Astrocyte of the spinal cord (primary cell): ENCODE measurements at regions not wholly inside any gene's neighbourhood (a gene's known extent, or its start where the extent isn't known, plus 50 kb on each side); places are given as distances from the start of the nearest gene placed in this dataset.

ENCODE experiments used
- DNase-seq: peaks from one replicate; pipeline ENCODE4 v3.0.0; 2011; ENCODE audit warnings: low read depth, low spot score
- H3K4me3 ChIP-seq: 2 replicates; pipeline ENCODE4 v1.5.1; 2011; ENCODE audit warnings: low read depth, mild to moderate bottlenecking, low read length, moderate library complexity
- CTCF ChIP-seq: IDR thresholded peaks from 2 replicates; pipeline ENCODE4 v1.5.1; 2012; ENCODE audit warnings: low read depth, mild to moderate bottlenecking, low read length, inconsistent platforms
- in situ Hi-C: cut with HindIII; loops from 2 replicates; pipeline ENCODE4 v1.10.0; 2017; ENCODE audit warnings: low sequenced_read_pairs

- DNase-seq: no peak
- in situ Hi-C loops: no loop called here
- no peak overlapping the region for H3K4me3 ChIP-seq
- no peak for TF ChIP-seq CTCF
Measured at GRCh38 chr1:80250573-80251168, 1244.1 kb upstream of the ADGRL4 start.

- DNase-seq: no peak
- in situ Hi-C loops: no loop called here
- no peak for TF ChIP-seq CTCF
- no peak overlapping the region for H3K4me3 ChIP-seq
Measured at GRCh38 chr1:80249699-80250098, 1243.2 kb upstream of the ADGRL4 start.

GRCh38 chr1:80248886-80249285 is 1242.4 kb upstream of the ADGRL4 start:
- no peak for TF ChIP-seq CTCF
- no peak overlapping the region for H3K4me3 ChIP-seq
- DNase-seq: no peak
- in situ Hi-C loops: no loop called here

GRCh38 chr1:80245813-80246212 is 1239.3 kb upstream of the ADGRL4 start:
- H3K4me3 ChIP-seq: no peak overlapping the region
- DNase-seq: no peak
- TF ChIP-seq CTCF: no peak
- in situ Hi-C loops: no loop called here

- in situ Hi-C loops: no loop called here
- no peak for DNase-seq
- TF ChIP-seq CTCF: no peak
- H3K4me3 ChIP-seq: no peak overlapping the region
Measured at GRCh38 chr1:80244372-80244771, 1237.8 kb upstream of the ADGRL4 start.

GRCh38 chr1:80241566-80241965 is 1235.0 kb upstream of the ADGRL4 start:
- DNase-seq: no peak
- no peak overlapping the region for H3K4me3 ChIP-seq
- in situ Hi-C loops: no loop called here
- TF ChIP-seq CTCF: no peak

- in situ Hi-C loops: no loop called here
- no peak overlapping the region for H3K4me3 ChIP-seq
- no peak for DNase-seq
- TF ChIP-seq CTCF: no peak
Measured at GRCh38 chr1:80225510-80225909, 1219.0 kb upstream of the ADGRL4 start.
